ENCODE measurements at regions not wholly inside any gene's neighbourhood (a gene's known extent, or its start where the extent isn't known, plus 50 kb on each side); places are given as distances from the start of the nearest gene placed in this dataset.

- no peak for DNase-seq (ENCODE audit: low spot score)
- no peak for TF ChIP-seq CTCF (IDR thresholded peaks at IDR 0.05)
- Histone ChIP-seq H3K27ac (no peak overlapping the region), H3K4me3 (no peak overlapping the region)
These were observed 736.4 kb upstream of the PTPRD start for GRCh38 chr9:11349187-11349586.

DNA sequence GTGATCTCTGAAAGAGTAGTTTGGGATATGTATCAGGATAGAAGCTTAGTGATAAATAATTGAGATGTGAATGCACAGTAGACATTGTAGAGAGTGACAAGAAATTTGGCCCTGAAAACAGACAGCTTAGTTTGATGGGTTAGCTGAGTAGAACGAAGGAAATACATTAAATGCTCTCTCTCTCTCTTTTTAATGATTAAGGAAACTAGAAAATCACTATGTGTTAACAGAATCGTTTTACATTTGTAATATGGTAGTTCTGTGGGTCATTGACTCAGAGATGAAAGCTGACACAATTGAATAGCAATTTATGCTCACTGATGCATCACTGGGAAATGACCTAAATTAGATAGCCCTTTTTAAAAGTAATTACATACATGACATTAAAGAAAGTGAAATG lies 739.8 kb upstream of the PTPRD start:
- Histone ChIP-seq H3K27ac (no peak overlapping the region), H3K4me3 (no peak overlapping the region)
- DNase-seq (ENCODE audit: low spot score), result no peak
- TF ChIP-seq CTCF (IDR thresholded peaks at IDR 0.05), result no peak

GRCh38 chr9:11356067-11356466 lies 743.3 kb upstream of the PTPRD start:
- no peak overlapping the region for H3K4me3 ChIP-seq
- no peak for TF ChIP-seq CTCF (IDR thresholded peaks at IDR 0.05)

GRCh38 chr9:11366585-11367129 lies 753.9 kb upstream of the PTPRD start:
- DNase-seq (ENCODE audit: low spot score), result no peak
- no peak for TF ChIP-seq CTCF (IDR thresholded peaks at IDR 0.05)
- no peak overlapping the region for H3K27ac ChIP-seq

More at GRCh38 chr9:11356067-11356466, 743.3 kb upstream of the PTPRD start:
- H3K27ac ChIP-seq, result no peak overlapping the region
- DNase-seq (ENCODE audit: low spot score), result no peak

DNA sequence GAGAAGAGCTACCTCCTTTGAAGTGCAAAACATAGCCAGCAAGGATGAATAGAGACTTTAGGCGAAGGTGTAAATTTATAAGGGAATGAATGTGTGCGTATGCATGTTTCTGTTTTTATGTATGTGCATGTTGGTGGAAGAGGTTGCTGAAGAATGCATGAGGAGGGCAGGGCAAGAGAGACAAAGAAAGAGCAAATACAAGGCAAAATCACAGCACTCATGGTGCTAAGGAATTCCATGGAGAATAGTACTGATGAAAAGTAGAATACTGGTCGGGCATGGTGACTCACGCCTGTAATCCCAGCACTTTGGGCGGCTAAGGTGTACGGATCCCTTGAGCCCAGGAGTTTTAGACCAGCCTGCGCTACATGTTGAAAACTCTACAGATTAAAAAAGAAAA lies 762.1 kb upstream of the PTPRD start:
- no peak for DNase-seq (ENCODE audit: low spot score)
- TF ChIP-seq CTCF (IDR thresholded peaks at IDR 0.05), result no peak
- Histone ChIP-seq H3K27ac (no peak overlapping the region), H3K4me3 (no peak overlapping the region)

More at GRCh38 chr9:11366585-11367129, 753.9 kb upstream of the PTPRD start:
- no peak overlapping the region for H3K4me3 ChIP-seq

DNA sequence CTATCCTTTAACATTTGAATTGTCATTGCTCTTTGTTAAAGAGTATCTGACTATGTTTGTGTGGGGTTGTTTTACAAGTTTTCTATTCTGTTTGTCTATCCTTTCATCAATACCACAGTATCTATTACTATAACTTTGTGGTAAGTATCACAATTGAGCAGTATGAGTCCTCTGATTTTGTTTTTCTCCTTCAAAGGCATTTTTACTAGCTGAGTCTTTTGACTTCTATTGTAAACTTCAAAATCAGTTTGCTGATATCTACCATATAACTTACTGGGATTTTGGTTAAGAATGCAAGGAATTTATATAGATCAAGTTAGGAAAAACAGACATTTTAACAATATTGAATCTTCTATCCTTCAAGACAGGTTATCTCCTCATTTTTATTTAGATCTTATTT lies 789.8 kb upstream of the PTPRD start:
- TF ChIP-seq CTCF (IDR thresholded peaks at IDR 0.05), result no peak

DNA sequence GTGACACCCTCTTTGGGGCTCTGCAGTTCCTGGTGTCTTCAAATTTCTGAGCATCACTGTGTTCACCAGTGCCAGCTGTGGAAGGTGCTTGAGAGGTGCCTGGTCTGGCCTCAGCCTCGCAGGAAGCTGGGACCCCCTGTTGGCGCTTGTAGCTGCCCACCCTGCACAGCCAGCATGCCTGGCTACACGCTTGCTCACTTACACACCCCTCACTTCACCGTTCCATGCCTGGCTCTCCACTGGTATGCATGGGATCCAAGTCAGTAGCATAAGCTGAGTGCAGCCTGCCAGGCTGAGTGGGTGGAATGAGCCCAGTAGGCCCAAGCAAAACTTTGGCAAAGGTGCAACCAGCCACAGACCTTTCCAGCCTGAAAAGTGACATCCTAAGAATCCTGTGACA lies 801.4 kb upstream of the PTPRD start:
- H3K27ac ChIP-seq, result no peak overlapping the region
- no peak overlapping the region for H3K4me3 ChIP-seq
- DNase-seq (ENCODE audit: low spot score), result no peak
- no peak for TF ChIP-seq CTCF (IDR thresholded peaks at IDR 0.05)

More for the DNA sequence above, 789.8 kb upstream of the PTPRD start:
- H3K27ac ChIP-seq, result no peak overlapping the region
- DNase-seq (ENCODE audit: low spot score), result no peak
- H3K4me3 ChIP-seq, result no peak overlapping the region

All from coronary artery (tissue), 2 donors.